Fibroblast of mammary gland (primary cell): ENCODE measurements at regions not wholly inside any gene's neighbourhood (a gene's known extent, or its start where the extent isn't known, plus 50 kb on each side); places are given as distances from the start of the nearest gene placed in this dataset.
A peak's percentile ranks its signal among the peaks of the same experiment; 100 is the strongest.

Source experiments
- DNase-seq: peaks from one replicate; pipeline ENCODE4 v3.0.0-alpha.2; 2010; ENCODE audit warnings: low read depth
- H3K4me3 ChIP-seq: 2 replicates; pipeline ENCODE4 v1.5.1; 2011; ENCODE audit warnings: low read depth, mild to moderate bottlenecking, low read length, moderate library complexity; ENCODE audit not compliant: control insufficient read depth
- TF ChIP-seq, protein P1 (sequence below): conservative IDR thresholded peaks from 2 replicates; pipeline ENCODE4 v1.5.1; 2011; ENCODE audit warnings: low read depth, low read length, inconsistent platforms; ENCODE audit not compliant: control insufficient read depth, insufficient read depth

DNA sequence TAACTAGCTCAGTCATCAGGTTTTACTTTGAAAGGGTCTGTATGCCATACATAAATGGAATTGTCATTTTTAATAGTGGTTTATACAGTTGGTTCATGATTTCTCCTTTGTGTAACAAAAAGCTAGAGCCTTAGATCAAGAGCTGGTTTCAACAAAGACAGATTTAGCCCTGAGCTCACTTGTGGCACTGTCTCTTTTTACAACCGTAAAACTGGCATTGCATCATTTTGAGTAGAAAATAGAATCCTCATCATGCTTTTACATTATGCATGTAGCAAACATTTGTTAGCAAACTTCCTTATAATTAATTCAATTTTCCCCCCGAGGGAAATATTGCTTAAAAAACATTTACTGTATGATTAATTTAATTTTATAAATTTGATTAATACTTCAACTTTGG, 1871.5 kb downstream of the ARAP2 start:
- no peak overlapping the region for H3K4me3 ChIP-seq
- TF ChIP-seq, protein P1, sequence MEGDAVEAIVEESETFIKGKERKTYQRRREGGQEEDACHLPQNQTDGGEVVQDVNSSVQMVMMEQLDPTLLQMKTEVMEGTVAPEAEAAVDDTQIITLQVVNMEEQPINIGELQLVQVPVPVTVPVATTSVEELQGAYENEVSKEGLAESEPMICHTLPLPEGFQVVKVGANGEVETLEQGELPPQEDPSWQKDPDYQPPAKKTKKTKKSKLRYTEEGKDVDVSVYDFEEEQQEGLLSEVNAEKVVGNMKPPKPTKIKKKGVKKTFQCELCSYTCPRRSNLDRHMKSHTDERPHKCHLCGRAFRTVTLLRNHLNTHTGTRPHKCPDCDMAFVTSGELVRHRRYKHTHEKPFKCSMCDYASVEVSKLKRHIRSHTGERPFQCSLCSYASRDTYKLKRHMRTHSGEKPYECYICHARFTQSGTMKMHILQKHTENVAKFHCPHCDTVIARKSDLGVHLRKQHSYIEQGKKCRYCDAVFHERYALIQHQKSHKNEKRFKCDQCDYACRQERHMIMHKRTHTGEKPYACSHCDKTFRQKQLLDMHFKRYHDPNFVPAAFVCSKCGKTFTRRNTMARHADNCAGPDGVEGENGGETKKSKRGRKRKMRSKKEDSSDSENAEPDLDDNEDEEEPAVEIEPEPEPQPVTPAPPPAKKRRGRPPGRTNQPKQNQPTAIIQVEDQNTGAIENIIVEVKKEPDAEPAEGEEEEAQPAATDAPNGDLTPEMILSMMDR: no peak
- DNase-seq: no peak

DNA sequence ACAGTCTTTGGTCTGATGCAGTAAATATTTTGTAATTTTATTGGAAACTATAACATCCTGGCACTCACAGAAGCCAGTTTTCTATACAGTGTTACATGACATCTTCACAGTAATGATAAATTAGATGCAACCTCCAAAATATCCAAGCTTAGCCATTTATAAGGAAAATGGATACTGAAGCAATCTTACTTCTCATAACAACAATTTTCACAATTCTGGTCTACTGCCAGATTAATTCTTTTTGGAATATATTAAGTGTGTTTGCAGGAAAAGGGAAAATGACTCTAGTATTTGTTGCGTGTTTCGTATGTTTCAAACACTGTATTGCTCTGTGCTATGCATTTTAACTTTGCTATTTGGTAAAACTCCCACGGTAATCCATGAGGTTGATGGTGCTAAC, 1870.9 kb downstream of the ARAP2 start:
- TF ChIP-seq, protein P1: no peak
- H3K4me3 ChIP-seq: no peak overlapping the region
- no peak for DNase-seq

DNA sequence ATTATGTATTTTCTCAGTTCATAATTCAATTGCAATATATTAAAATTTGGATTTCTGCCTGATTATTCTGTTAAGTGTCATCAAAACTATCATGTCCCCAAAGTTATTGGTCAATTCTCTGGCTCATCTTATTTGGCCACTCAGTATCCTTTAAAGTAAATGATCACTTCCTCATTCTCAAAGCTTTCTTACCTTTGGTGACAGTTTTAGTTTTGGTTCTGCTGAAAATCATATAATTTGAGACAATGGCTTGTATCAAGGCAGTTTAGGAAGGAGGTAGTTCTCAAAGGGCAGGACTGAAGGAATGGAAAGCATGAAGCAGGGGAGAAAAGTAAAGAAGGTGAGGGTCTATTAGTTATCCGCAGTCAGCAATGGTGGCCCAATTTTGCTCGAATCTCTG, 1832.1 kb downstream of the ARAP2 start:
- no peak overlapping the region for H3K4me3 ChIP-seq
- TF ChIP-seq, protein P1: no peak
- DNase-seq: no peak

DNA sequence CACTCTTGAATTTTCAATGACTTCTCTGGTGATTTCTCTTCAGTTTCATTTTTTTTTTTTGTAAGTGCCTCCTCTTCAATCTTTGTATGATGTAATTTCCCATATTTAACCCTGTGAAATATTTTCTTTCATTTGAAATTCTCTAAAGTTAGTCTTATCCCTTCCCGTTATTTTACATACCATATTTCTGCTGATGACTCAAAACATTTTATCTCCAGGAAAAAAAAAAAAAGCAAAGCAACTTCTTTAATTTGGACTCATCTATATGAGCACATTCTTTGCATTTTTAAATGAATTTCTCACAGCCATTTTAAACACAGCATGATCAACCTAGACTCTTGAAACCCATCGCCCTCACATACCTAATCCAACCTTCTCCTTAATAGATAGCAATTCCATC, 1831.4 kb downstream of the ARAP2 start:
- DNase-seq: no peak
- no peak overlapping the region for H3K4me3 ChIP-seq
- TF ChIP-seq, protein P1: no peak

DNA sequence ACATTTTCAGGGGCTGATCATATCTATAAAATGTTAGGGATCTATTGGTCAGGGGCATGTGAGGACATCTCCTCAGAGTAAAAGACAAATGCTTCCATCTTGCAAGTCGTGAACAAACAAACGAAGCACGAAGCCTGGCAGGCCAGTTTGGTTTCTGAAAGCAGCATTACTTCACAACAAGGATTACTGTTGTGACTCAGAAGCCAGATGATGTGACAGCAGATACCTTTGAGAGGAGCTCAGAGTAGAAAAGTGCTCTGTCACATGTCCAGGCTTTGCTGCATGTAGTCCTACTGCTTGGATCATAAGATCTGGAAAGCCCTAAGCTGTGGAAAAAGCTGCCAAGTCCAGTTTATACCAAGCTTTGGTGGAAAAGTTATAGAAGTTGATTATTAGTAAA, 1827.2 kb downstream of the ARAP2 start:
- H3K4me3 ChIP-seq: no peak overlapping the region
- DNase-seq: peak; percentile 17
- TF ChIP-seq, protein P1: no peak

DNA sequence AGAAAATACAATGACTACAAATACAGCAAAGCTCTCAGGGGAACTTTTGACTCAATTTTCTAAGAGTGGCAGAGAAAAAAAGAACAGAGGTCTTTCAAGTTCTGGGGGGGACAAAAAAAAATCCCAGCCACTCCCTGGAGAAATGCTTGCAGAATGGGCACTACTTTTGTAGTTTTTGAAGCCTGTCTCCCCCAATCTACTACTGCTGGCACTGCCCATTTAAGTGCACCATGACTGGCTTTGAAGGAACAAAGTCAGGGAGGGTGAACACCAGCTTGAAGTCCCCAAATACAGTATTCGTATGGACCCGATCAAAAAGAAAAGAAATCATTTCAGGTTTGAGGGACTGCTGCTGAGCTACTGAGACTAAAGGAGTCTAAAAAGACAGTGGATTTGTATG, 1824.4 kb downstream of the ARAP2 start:
- H3K4me3 ChIP-seq: no peak overlapping the region
- TF ChIP-seq, protein P1: no peak
- no peak for DNase-seq
